K562 (cell line): ENCODE measurements at regions not wholly inside any gene's neighbourhood (a gene's known extent, or its start where the extent isn't known, plus 50 kb on each side); places are given as distances from the start of the nearest gene placed in this dataset.

Experiments
- ATAC-seq: fragments of 200-7000 bp; cut with Tn5 transposase; 3 replicates; pipeline ENCODE4 v1.9.1; 2020; ENCODE audit warnings: moderate library complexity
- BruUV-seq: library from RNA; stranded (reverse); fragments of 400-500 nt; replicated peaks from 2 replicates; lab custom pipeline; 2021; lab: Mats Ljungman, UMichigan
- CTCF ChIA-PET: fragments of 300-600 bp; formaldehyde crosslinking; extraction: SDS; loops from one replicate; lab custom pipeline; 2021; ENCODE audit warnings: low intra/inter-chr PET ratio; lab: Yijun Ruan, JAX
- POLR2A ChIA-PET: fragments of 300-600, 350-650 bp; sonication (Branson Sonifier 250); formaldehyde crosslinking; extraction: SDS; loops from one replicate; lab custom pipeline; 2021; ENCODE audit warnings: antibody characterized with exemption, inconsistent platforms; lab: Yijun Ruan, JAX
- DNase-seq, 4 experiments: peaks; one replicate each; pipeline versions ENCODE4 v3.0.0 to v3.0.0-alpha.2; 2011 to 2018; ENCODE audit warnings: low spot score in 3 of 4, mixed read lengths in 3 of 4; ENCODE audit errors: extremely low read depth in 1 of 4
- FAIRE-seq: peaks from 2 replicates; lab custom pipeline; 2011; peaks lifted over from hg19 to GRCh38; lab: Jason Lieb, UNC
- H2AFZ ChIP-seq: 2 replicates; pipeline ENCODE4 v1.6.0; 2011; ENCODE audit warnings: low read depth, low read length, control low read depth, inconsistent platforms
- H3K27ac ChIP-seq: fragments of 200-600 bp; 3 replicates; pipeline ENCODE4 v1.8.0; 2011; ENCODE audit warnings: low read depth, mild to moderate bottlenecking, control low read depth, inconsistent platforms, low read length, moderate library complexity, mixed read lengths; ENCODE audit errors: extremely low read depth
- H3K27me3 ChIP-seq, 2 experiments: fragments of 300-600 bp in 1 of 2; 2 replicates in 1 of 2; 3 replicates in 1 of 2; pipeline versions ENCODE4 v1.6.0 to v1.8.0; 2011; ENCODE audit warnings: inconsistent platforms in 2 of 2, low read length in 2 of 2, mild to moderate bottlenecking in 1 of 2, mixed read lengths in 1 of 2, moderate library complexity in 1 of 2; ENCODE audit not compliant: control insufficient read depth in 2 of 2, insufficient read depth in 2 of 2
- H3K36me3 ChIP-seq: fragments of 300-600 bp; 3 replicates; pipeline ENCODE4 v1.8.0; 2011; ENCODE audit warnings: mild to moderate bottlenecking, low read length, inconsistent platforms; ENCODE audit not compliant: control insufficient read depth, insufficient read depth
- H3K4me1 ChIP-seq, 2 experiments: fragments of 200-600 bp in 1 of 2; replicated peaks in 1 of 2; 2 replicates in 1 of 2; 3 replicates in 1 of 2; pipeline versions ENCODE4 v1.5.1 to v1.8.0; 2011; ENCODE audit warnings: inconsistent platforms in 2 of 2, low read length in 2 of 2, mild to moderate bottlenecking in 1 of 2, mixed read lengths in 1 of 2, moderate library complexity in 1 of 2; ENCODE audit not compliant: control insufficient read depth in 2 of 2, insufficient read depth in 2 of 2
- H3K4me2 ChIP-seq: 2 replicates; pipeline ENCODE4 v1.6.1; 2011; ENCODE audit warnings: low read length, control low read depth, inconsistent platforms, mixed read lengths; ENCODE audit not compliant: insufficient read depth
- H3K4me3 ChIP-seq: fragments of 200-600 bp; sonication (generic), shearing (Covaris generic); 2 replicates; pipeline ENCODE4 v1.5.1; 2016; ENCODE audit warnings: control low read depth, inconsistent platforms
- H3K79me2 ChIP-seq: fragments of 200-600 bp; 3 replicates; pipeline ENCODE4 v1.8.0; 2011; ENCODE audit warnings: low read length, inconsistent platforms; ENCODE audit not compliant: control insufficient read depth, insufficient read depth
- H3K9ac ChIP-seq, 2 experiments: 2 replicates each; pipeline versions ENCODE4 v1.6.0 to v1.6.1; 2011; ENCODE audit warnings: low read depth in 2 of 2, low read length in 2 of 2, control low read depth in 1 of 2, inconsistent platforms in 1 of 2, mild to moderate bottlenecking in 1 of 2, mixed read lengths in 1 of 2; ENCODE audit not compliant: insufficient read depth in 1 of 2
- H3K9me1 ChIP-seq: one replicate; pipeline ENCODE4 v1.6.0; 2011; ENCODE audit warnings: inconsistent platforms, mild to moderate bottlenecking, low read length, moderate library complexity; ENCODE audit not compliant: control insufficient read depth, insufficient read depth
- H3K9me3 ChIP-seq: replicated peaks from 2 replicates; pipeline ENCODE4 v1.5.1; 2011; ENCODE audit warnings: low read depth, low read length, inconsistent platforms; ENCODE audit not compliant: control insufficient read depth, insufficient read depth
- H4K20me1 ChIP-seq: replicated peaks from 2 replicates; pipeline ENCODE4 v1.6.1; 2011; ENCODE audit warnings: low read length, inconsistent platforms, mixed read lengths; ENCODE audit not compliant: control insufficient read depth, insufficient read depth
- HCFC1 ChIP-seq: IDR thresholded peaks from 2 replicates; pipeline ENCODE4 v1.6.1; 2012; ENCODE audit warnings: low read depth, low read length, improper control_type of control experiment
- JUNB ChIP-seq: fragments of 450-650 bp; formaldehyde crosslinking; conservative IDR thresholded peaks from 2 replicates; pipeline ENCODE4 v1.4.0; 2020; ENCODE audit warnings: mild to moderate bottlenecking
- MBD1 ChIP-seq: fragments of 250-450 bp; sonication (Bioruptor Pico); IDR thresholded peaks from 2 replicates; pipeline ENCODE4 v1.8.0; 2022; ENCODE audit warnings: inconsistent platforms
- NCOA1 ChIP-seq: fragments of 450-650 bp; IDR thresholded peaks from 2 replicates; pipeline ENCODE4 v1.6.1; 2016; ENCODE audit warnings: low read depth
- WGBS: fragments of 100-300 bp; shearing (Covaris generic); methylation state at CpG from one replicate; pipeline ENCODE4 v1.1.6; 2016; ENCODE audit warnings: low coverage, mixed read lengths; ENCODE audit not compliant: insufficient coverage; ENCODE audit errors: missing lambda C conversion rate; 5-methylcytosine and 5-hydroxymethylcytosine counted together
- in situ Hi-C: fragments of 300-500 bp; cut with MboI; formaldehyde crosslinking; loops from 4 replicates; pipeline ENCODE4 v1.15.0; 2018; ENCODE audit warnings: inconsistent platforms, mixed read lengths
- intact Hi-C: fragments of 100-400 bp; cut with micrococcal nuclease; formaldehyde crosslinking; loops from 2 replicates; pipeline ENCODE4 v1.14.2; 2022
- TF ChIP-seq, protein P1 (sequence below): fragments of 450-650 bp; IDR thresholded peaks from 2 replicates; pipeline ENCODE4 v1.6.1; 2016; ENCODE audit warnings: low read depth, mild to moderate bottlenecking, moderate library complexity

- Histone ChIP-seq H4K20me1 (no peaks in the 10 kb centered on the region), H3K9ac (no peak overlapping the region), H2AFZ (no peak overlapping the region), H3K9me3 (no peaks in the 10 kb centered on the region), H3K9me1 (no peaks in the 10 kb centered on the region), H3K4me2 (no peak overlapping the region), H3K36me3 (no peaks in the 10 kb centered on the region), H3K27me3 (no peaks in the 10 kb centered on the region), H3K4me1 (no peaks in the 10 kb centered on the region), H3K4me3 (no peak overlapping the region), H3K27ac (no peak overlapping the region), H3K79me2 (no peaks in the 10 kb centered on the region)
- intact Hi-C loops (no loop called here), in situ Hi-C loops (no loop called here)
- ATAC-seq (no peak), FAIRE-seq (no peak), DNase-seq (no peak)
- TF ChIP-seq NCOA1 (no peak), MBD1 (CRISPR knock-in tag) (no peak), JUNB (CRISPR knock-in tag) (no peak), HCFC1 (no peak)
- TF ChIP-seq, protein P1, sequence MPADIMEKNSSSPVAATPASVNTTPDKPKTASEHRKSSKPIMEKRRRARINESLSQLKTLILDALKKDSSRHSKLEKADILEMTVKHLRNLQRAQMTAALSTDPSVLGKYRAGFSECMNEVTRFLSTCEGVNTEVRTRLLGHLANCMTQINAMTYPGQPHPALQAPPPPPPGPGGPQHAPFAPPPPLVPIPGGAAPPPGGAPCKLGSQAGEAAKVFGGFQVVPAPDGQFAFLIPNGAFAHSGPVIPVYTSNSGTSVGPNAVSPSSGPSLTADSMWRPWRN, result no peak
- ChIA-PET CTCF (no interaction called here), POLR2A (no interaction called here)
- BruUV-seq, result no TSS peak
- WGBS, result 0% methylated on average over 2 of the region's 2 CpGs
Observed at GRCh38 chr10:105885495-105885894, 1244.4 kb downstream of the SORCS3 start.
